ENCODE measurements at regions not wholly inside any gene's neighbourhood (a gene's known extent, or its start where the extent isn't known, plus 50 kb on each side); places are given as distances from the start of the nearest gene placed in this dataset.

GRCh38 chr9:96141666-96142065 lies 160.3 kb downstream of the HSD17B3 start:
- DNase-seq, result no peak
- Mint-ChIP-seq H3K4me3 (no peak overlapping the region), H3K36me3 (no peaks in the 10 kb centered on the region), H3K27ac (no peak overlapping the region), H3K4me1 (peaks cover under 1% of the 10 kb centered on the region), H3K9me3 (no peaks in the 10 kb centered on the region), H3K27me3 (peaks cover 17% of the 10 kb centered on the region)

- Mint-ChIP-seq H3K27me3 (peaks cover 12% of the 10 kb centered on the region), H3K4me1 (no peaks in the 10 kb centered on the region), H3K4me3 (no peak overlapping the region), H3K27ac (no peak overlapping the region), H3K36me3 (no peaks in the 10 kb centered on the region), H3K9me3 (no peaks in the 10 kb centered on the region)
- no peak for DNase-seq
Measured at GRCh38 chr9:96141128-96141474, 160.9 kb downstream of the HSD17B3 start.

- Mint-ChIP-seq H3K9me3 (no peaks in the 10 kb centered on the region), H3K4me3 (no peak overlapping the region), H3K27ac (no peak overlapping the region), H3K36me3 (no peaks in the 10 kb centered on the region), H3K27me3 (peaks cover 9% of the 10 kb centered on the region), H3K4me1 (no peaks in the 10 kb centered on the region)
- DNase-seq, result no peak
Measured at GRCh38 chr9:96140296-96141127, 161.5 kb downstream of the HSD17B3 start.

DNA sequence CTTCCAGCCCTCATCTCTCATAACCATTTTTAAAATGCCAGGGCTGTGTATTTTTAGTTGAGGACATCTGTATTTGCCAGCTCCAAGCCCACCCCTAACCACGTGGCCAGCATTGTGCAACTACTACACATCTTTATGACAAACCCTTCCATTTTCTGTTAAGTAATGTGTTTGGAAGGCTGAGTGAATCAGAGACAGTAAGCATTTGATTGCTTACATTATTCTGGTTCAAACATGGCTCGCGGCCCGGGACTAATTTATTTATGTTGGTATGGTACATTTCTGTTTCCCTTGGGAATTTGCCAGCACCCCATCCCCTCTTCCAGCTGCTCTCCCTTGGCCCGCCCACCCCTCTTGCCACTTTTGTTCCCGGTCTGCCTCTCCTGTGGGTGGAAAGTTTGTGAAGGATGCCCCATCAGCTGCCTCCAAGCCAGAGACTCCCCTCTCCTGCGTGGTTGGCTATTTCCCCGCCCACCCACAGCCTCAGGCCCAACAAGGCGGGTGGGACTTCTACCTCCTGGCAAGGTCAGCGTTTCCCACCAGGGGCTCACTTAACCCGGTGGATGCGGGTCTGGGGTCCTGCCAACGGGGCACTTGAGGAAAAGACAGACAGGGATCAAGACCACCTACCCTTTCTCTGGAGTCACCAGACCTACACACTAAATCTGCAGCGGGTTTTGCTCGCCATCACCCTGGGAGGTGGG lies 162.2 kb downstream of the HSD17B3 start:
- Mint-ChIP-seq H3K36me3 (no peaks in the 10 kb centered on the region), H3K27ac (no peak overlapping the region), H3K9me3 (no peaks in the 10 kb centered on the region), H3K4me1 (no peaks in the 10 kb centered on the region), H3K27me3 (peaks cover 6% of the 10 kb centered on the region), H3K4me3 (no peak overlapping the region)
- no peak for DNase-seq

DNA sequence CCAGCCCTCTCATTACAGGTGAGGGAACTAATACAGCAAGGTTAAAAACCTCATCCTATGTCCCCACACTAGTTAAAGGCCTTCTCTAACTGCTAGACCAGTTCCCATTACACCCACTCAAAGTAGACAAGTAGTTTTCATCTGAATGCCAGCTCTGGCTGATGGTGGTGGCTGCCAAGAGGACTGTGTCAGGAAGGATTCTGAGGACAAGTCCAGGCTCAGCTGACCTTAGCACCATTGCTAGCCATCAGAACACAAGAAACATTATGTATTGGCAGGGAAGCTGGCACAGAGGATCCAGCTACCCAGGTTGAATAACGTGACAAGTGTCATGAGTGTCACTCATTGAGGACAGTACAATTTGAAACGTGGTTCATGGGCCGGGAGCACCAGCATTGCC lies 163.4 kb downstream of the HSD17B3 start:
- H3K36me3 Mint-ChIP-seq, result no peaks in the 10 kb centered on the region
- DNase-seq, result no peak
- no peak overlapping the region for H3K27ac Mint-ChIP-seq
- no peak overlapping the region for H3K4me3 Mint-ChIP-seq
- no peaks in the 10 kb centered on the region for H3K9me3 Mint-ChIP-seq
- H3K27me3 Mint-ChIP-seq, result peaks cover 4% of the 10 kb centered on the region
- H3K4me1 Mint-ChIP-seq, result no peaks in the 10 kb centered on the region

- DNase-seq, result no peak
- no peak overlapping the region for H3K27ac Mint-ChIP-seq
- H3K4me1 Mint-ChIP-seq, result no peaks in the 10 kb centered on the region
- H3K36me3 Mint-ChIP-seq, result no peaks in the 10 kb centered on the region
- no peak overlapping the region for H3K4me3 Mint-ChIP-seq
- H3K27me3 Mint-ChIP-seq, result peaks cover 4% of the 10 kb centered on the region
- H3K9me3 Mint-ChIP-seq, result peaks cover 1% of the 10 kb centered on the region
Measured at GRCh38 chr9:96137671-96138429, 164.1 kb downstream of the HSD17B3 start.

DNA sequence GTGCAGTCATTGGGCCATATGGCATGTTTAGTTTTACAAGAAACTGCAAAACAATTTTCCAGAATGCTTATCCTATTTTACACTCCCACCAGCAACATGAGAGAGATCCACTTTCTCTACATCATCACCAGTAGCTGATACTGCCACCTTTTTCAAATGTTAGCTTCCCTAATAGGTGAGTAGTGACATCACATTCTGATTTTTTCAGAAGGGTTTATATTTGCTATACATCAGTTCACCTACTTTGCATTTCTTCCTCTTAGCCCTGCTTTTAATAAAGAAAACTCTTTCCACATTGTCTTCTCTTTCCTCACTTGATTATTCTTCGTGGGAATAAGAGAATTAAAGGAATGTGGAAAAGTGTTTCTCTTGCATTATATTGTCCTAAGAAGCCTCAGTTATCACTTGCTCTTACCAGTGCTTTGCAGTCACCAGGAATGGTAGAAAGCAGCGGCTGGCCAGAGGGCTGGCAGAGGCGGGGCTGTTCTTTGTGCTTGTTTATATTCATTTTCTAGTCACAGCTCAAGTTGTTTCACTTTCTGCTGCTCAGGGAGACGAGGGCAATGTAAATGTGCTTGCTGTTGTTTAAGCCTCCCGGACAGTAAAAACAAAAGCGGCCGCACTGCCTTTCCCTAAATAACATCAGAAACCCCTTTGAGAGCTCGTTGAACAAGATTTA lies 164.8 kb downstream of the HSD17B3 start:
- DNase-seq, result no peak
- Mint-ChIP-seq H3K9me3 (peaks cover 5% of the 10 kb centered on the region), H3K4me1 (no peaks in the 10 kb centered on the region), H3K27me3 (peaks cover 7% of the 10 kb centered on the region), H3K27ac (no peak overlapping the region), H3K4me3 (no peak overlapping the region), H3K36me3 (no peaks in the 10 kb centered on the region)

DNA sequence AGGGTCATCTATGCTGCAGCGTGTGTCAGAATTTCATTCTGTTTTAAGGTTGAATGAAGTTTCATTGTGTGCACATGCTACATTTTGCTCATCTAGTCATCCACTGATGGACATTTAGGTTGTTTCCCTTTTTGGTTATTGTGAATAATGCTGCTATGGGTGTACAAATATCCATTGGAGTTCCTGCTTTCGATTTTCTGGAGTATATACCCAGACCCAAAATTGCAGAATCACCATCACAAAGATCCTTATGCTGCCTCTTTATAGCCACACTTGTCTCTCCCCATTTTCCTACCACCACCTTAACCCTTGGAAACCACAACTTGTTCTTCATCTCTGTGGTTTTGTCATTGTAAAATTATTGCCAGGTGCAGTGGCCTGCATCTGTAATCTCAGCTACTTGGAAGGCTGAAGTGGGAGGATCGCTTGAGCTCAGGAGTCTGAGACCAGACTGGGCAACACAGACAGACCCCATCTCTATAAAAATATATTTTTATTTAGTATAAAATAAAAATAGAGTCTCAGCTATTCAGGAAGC lies 166.2 kb downstream of the HSD17B3 start:
- Mint-ChIP-seq H3K27me3 (peaks cover 3% of the 10 kb centered on the region), H3K36me3 (no peaks in the 10 kb centered on the region), H3K9me3 (peaks cover 5% of the 10 kb centered on the region), H3K4me1 (no peaks in the 10 kb centered on the region), H3K4me3 (no peak overlapping the region), H3K27ac (no peak overlapping the region)
- DNase-seq, result no peak

DNA sequence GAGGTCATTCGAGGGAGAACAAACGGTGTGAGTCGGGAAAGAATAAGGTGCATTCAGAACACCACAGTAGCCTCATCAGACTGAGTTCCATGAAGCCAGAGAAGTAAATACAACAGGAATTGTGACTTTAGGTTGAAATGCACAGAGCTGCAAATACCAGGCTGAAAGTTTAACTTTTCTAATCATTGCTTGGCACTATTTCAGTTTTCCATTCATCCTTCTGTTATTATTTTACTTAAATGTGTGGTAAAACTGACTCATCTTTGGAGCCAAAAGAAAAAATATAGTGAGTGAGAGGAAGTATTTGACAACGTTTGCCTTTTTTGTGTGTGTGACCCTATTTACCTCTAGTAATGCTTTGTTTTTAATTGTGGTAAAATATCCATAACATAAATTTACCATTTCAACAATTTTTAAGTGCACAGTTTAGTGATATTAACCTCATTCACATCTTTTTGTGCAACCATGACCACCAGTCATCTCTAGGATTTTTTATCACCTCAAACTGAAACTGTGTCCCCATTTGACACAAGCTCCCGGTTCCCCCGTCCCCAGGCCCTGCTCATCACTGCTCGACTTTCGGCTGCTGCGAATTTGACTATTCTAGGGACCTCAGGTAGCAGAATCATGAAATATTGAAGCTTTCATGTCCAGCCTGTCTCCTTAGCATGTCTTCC lies 166.8 kb downstream of the HSD17B3 start:
- Mint-ChIP-seq H3K27me3 (peaks cover 3% of the 10 kb centered on the region), H3K4me1 (no peaks in the 10 kb centered on the region), H3K27ac (no peak overlapping the region), H3K36me3 (no peaks in the 10 kb centered on the region), H3K9me3 (peaks cover 5% of the 10 kb centered on the region), H3K4me3 (no peak overlapping the region)
- no peak for DNase-seq

- Mint-ChIP-seq H3K36me3 (no peaks in the 10 kb centered on the region), H3K27me3 (peaks cover 3% of the 10 kb centered on the region), H3K9me3 (peaks cover 5% of the 10 kb centered on the region), H3K4me1 (no peaks in the 10 kb centered on the region), H3K4me3 (no peak overlapping the region), H3K27ac (no peak overlapping the region)
- no peak for DNase-seq
Measured at GRCh38 chr9:96133321-96134021, 168.5 kb downstream of the HSD17B3 start.

- Mint-ChIP-seq H3K4me3 (no peak overlapping the region), H3K9me3 (peaks cover 5% of the 10 kb centered on the region), H3K27me3 (peaks cover 3% of the 10 kb centered on the region), H3K27ac (no peak overlapping the region), H3K36me3 (no peaks in the 10 kb centered on the region), H3K4me1 (no peaks in the 10 kb centered on the region)
- DNase-seq, result no peak
Measured at GRCh38 chr9:96131825-96132224, 170.2 kb downstream of the HSD17B3 start.

DNA sequence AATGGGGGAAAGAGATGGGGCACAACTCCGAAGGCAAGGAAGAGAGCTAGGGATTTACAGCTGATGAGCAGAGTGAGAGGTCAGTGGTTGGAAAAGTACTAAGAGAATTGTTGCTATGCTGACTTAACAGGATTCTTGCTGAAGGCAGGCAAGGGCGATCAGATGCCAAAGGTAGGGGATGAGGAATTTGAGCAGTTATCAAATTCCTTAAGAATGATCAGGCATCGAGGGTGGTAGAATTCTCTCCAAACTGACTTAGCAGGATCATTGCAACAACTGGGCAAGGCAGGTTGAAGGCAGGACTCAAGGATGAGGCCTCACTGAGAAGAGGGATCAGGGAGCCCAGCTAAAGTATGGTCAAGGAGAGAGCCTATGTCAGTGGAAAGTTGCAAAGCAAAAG lies 171.0 kb downstream of the HSD17B3 start:
- H3K4me3 Mint-ChIP-seq, result no peak overlapping the region
- no peak for DNase-seq
- peaks cover 5% of the 10 kb centered on the region for H3K9me3 Mint-ChIP-seq
- H3K4me1 Mint-ChIP-seq, result no peaks in the 10 kb centered on the region
- H3K27me3 Mint-ChIP-seq, result peaks cover 3% of the 10 kb centered on the region
- no peaks in the 10 kb centered on the region for H3K36me3 Mint-ChIP-seq
- no peak overlapping the region for H3K27ac Mint-ChIP-seq

- Mint-ChIP-seq H3K4me3 (no peak overlapping the region), H3K4me1 (no peaks in the 10 kb centered on the region), H3K9me3 (peaks cover 5% of the 10 kb centered on the region), H3K27ac (no peak overlapping the region), H3K27me3 (peaks cover 3% of the 10 kb centered on the region), H3K36me3 (no peaks in the 10 kb centered on the region)
- no peak for DNase-seq
Measured at GRCh38 chr9:96129747-96130146, 172.2 kb downstream of the HSD17B3 start.

- Mint-ChIP-seq H3K4me3 (no peak overlapping the region), H3K9me3 (peaks cover 5% of the 10 kb centered on the region), H3K27me3 (peaks cover 3% of the 10 kb centered on the region), H3K36me3 (no peaks in the 10 kb centered on the region), H3K27ac (no peak overlapping the region), H3K4me1 (no peaks in the 10 kb centered on the region)
- DNase-seq, result no peak
Measured at GRCh38 chr9:96128880-96129279, 173.1 kb downstream of the HSD17B3 start.
